Vagina (tissue), 2 donors: ENCODE measurements at regions not wholly inside any gene's neighbourhood (a gene's known extent, or its start where the extent isn't known, plus 50 kb on each side); places are given as distances from the start of the nearest gene placed in this dataset.

ENCODE experiments used
- DNase-seq, 2 donors: peaks; one replicate each; pipeline ENCODE4 v3.0.0-alpha.2; 2017; ENCODE audit errors: extremely low spot score in 2 of 2
- H3K27ac ChIP-seq: fragments of 200-600 bp; sonication (generic); one replicate; pipeline ENCODE4 v1.5.1; 2019
- H3K27me3 ChIP-seq: fragments of 200-600 bp; sonication (generic); one replicate; pipeline ENCODE4 v1.5.1; 2019
- H3K36me3 ChIP-seq, 2 donors: fragments of 200-600 bp; sonication (generic); one replicate each; pipeline ENCODE4 v1.5.1; 2017 to 2019
- H3K4me1 ChIP-seq: fragments of 200-600 bp; sonication (generic); one replicate; pipeline ENCODE4 v1.5.1; 2019
- H3K4me3 ChIP-seq, 2 donors: fragments of 200-600 bp; sonication (generic); 1 replicate in 1 of 2; 2 replicates in 1 of 2; pipeline ENCODE4 v1.5.1; 2016 to 2019
- H3K9me3 ChIP-seq: fragments of 200-600 bp; sonication (generic); one replicate; pipeline ENCODE4 v1.5.1; 2019
- POLR2A ChIP-seq, 2 donors: fragments of 450-650 bp; IDR thresholded peaks; one replicate each; pipeline ENCODE4 v1.6.1; 2017; ENCODE audit warnings: antibody characterized with exemption in 2 of 2, mild to moderate bottlenecking in 2 of 2, moderate library complexity in 2 of 2
- POLR2AphosphoS5 ChIP-seq, 2 donors: sonication (generic); formaldehyde crosslinking; IDR thresholded peaks; one replicate each; pipeline ENCODE4 v1.9.0; 2017; ENCODE audit warnings: antibody characterized with exemption in 2 of 2, mild to moderate bottlenecking in 2 of 2, low read depth in 1 of 2; ENCODE audit not compliant: insufficient read depth in 1 of 2
- intact Hi-C: fragments of 100-400 bp; cut with DNase I; formaldehyde crosslinking; loops from one replicate; pipeline ENCODE4 v1.15.1; 2023
- TF ChIP-seq, protein P1 (sequence below), 3 experiments: fragments of 450-650 bp in 2 of 3; fragments of 200-600 bp in 1 of 3; sonication (generic) in 1 of 3; IDR thresholded peaks; one replicate each; pipeline ENCODE4 v1.5.1; 2017 to 2019; ENCODE audit warnings: antibody characterized with exemption in 3 of 3, mild to moderate bottlenecking in 2 of 3, moderate library complexity in 2 of 3

DNA sequence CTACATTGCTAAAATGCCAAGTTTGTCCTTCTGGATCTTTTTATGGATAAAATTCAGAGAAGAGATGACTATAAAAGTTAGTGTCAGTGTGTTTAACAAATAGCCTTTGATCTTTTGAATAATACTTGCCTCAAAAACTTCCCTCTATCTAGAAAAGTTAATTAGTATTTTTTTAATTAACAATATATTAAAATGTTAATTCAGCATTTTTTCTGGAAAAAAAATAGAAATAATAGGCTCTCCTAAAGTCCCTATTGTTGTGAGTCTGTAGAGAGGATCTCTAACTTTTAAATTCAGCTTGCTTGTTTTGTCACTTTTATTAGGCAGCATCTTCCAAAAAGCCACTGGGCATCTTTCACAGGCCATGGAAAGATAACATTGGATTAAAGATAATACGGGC lies 435.2 kb upstream of the RASGEF1B start:
- Histone ChIP-seq H3K27ac (no peak overlapping the region), H3K4me3 (no peak overlapping the region), H3K27me3 (no peaks in the 10 kb centered on the region), H3K36me3 (no peaks in the 10 kb centered on the region), H3K4me1 (no peaks in the 10 kb centered on the region), H3K9me3 (no peaks in the 10 kb centered on the region)
- intact Hi-C loops: no loop called here
- no peak for DNase-seq
- TF ChIP-seq POLR2AphosphoS5 (IDR thresholded peaks at IDR 0.05; ENCODE audit: insufficient read depth in 1 of 2, low read depth in 1 of 2) (no peak), POLR2A (IDR thresholded peaks at IDR 0.05) (no peak)
- TF ChIP-seq, protein P1, sequence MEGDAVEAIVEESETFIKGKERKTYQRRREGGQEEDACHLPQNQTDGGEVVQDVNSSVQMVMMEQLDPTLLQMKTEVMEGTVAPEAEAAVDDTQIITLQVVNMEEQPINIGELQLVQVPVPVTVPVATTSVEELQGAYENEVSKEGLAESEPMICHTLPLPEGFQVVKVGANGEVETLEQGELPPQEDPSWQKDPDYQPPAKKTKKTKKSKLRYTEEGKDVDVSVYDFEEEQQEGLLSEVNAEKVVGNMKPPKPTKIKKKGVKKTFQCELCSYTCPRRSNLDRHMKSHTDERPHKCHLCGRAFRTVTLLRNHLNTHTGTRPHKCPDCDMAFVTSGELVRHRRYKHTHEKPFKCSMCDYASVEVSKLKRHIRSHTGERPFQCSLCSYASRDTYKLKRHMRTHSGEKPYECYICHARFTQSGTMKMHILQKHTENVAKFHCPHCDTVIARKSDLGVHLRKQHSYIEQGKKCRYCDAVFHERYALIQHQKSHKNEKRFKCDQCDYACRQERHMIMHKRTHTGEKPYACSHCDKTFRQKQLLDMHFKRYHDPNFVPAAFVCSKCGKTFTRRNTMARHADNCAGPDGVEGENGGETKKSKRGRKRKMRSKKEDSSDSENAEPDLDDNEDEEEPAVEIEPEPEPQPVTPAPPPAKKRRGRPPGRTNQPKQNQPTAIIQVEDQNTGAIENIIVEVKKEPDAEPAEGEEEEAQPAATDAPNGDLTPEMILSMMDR (IDR thresholded peaks at IDR 0.05): no peak

DNA sequence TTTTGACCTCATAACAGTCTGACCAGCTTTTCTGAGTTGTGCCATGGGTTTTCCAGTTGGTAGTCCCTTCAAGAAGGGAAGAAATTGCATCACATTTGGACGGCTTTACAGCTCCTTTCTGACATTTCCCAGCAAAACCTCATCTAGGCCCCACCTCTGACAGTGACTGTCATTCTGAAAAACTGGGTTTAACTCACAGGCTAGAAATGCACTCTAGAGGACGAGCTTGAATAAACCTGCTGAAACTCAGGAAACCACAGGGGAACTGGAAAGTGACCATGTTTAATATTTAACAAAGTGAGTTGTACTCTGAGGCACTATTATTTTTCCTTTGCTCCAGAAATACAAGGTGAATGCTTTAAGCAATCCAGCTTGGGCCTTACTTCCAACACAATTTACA lies 434.3 kb upstream of the RASGEF1B start:
- Histone ChIP-seq H3K9me3 (no peaks in the 10 kb centered on the region), H3K4me3 (no peak overlapping the region), H3K4me1 (no peaks in the 10 kb centered on the region), H3K27me3 (no peaks in the 10 kb centered on the region), H3K27ac (no peak overlapping the region), H3K36me3 (no peaks in the 10 kb centered on the region)
- intact Hi-C loops: no loop called here
- no peak for TF ChIP-seq POLR2A (IDR thresholded peaks at IDR 0.05)
- no peak for TF ChIP-seq POLR2AphosphoS5 (IDR thresholded peaks at IDR 0.05; ENCODE audit: insufficient read depth in 1 of 2, low read depth in 1 of 2)
- TF ChIP-seq, protein P1 (IDR thresholded peaks at IDR 0.05): no peak
- no peak for DNase-seq

DNA sequence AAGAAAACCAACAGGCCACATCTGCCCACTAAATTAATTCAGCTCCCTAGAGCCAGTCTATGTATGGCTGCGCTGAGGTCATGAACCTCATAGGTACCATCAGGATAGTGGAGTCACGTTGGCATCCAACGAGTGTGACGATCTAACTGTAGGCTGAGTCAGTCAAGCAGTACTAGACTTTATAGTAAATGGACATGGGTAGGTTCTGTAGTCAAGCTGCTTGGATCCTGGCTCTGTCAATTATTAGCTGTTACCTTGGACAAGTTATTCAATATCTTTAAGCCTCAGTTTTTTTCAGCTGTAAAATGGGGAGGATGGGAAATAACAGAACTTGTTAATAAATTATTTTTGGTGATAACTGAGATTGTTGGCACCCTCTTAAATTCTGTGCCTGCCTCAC lies 432.4 kb upstream of the RASGEF1B start:
- H3K36me3 ChIP-seq: no peaks in the 10 kb centered on the region
- DNase-seq: no peak
- no peaks in the 10 kb centered on the region for H3K27me3 ChIP-seq

DNA sequence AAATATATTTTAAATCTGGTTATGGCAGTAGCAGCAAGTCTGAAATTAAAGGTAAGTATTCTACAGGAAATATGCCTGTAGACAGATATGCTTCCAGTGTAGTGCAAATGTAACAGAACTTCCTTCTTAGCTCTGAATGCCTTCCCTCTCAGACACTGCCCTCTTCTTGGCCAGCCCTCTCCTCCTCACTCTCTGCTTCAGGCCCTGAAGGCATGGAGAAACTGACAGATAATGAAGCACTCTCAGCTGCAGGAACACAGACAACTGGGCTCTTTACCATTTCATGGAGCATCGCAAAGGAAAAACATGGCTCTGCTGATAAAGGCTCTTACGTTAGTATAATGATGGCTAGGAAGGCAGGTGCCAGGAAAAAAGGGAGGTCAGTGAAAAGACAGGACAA lies 431.5 kb upstream of the RASGEF1B start:
- no peak overlapping the region for H3K27ac ChIP-seq
- TF ChIP-seq, protein P1 (IDR thresholded peaks at IDR 0.05): no peak
- no peak for TF ChIP-seq POLR2A (IDR thresholded peaks at IDR 0.05)
- TF ChIP-seq POLR2AphosphoS5 (IDR thresholded peaks at IDR 0.05; ENCODE audit: insufficient read depth in 1 of 2, low read depth in 1 of 2): no peak
- no peaks in the 10 kb centered on the region for H3K4me1 ChIP-seq
- H3K4me3 ChIP-seq: no peak overlapping the region
- no peak for DNase-seq
- intact Hi-C loops: no loop called here
- H3K27me3 ChIP-seq: no peaks in the 10 kb centered on the region
- no peaks in the 10 kb centered on the region for H3K9me3 ChIP-seq
- H3K36me3 ChIP-seq: no peaks in the 10 kb centered on the region

More for the DNA sequence above, 432.4 kb upstream of the RASGEF1B start:
- H3K4me1 ChIP-seq: no peaks in the 10 kb centered on the region
- no peak overlapping the region for H3K4me3 ChIP-seq
- no peak overlapping the region for H3K27ac ChIP-seq
- TF ChIP-seq, protein P1 (IDR thresholded peaks at IDR 0.05): no peak
- TF ChIP-seq POLR2AphosphoS5 (IDR thresholded peaks at IDR 0.05; ENCODE audit: insufficient read depth in 1 of 2, low read depth in 1 of 2): no peak
- intact Hi-C loops: no loop called here
- H3K9me3 ChIP-seq: no peaks in the 10 kb centered on the region

DNA sequence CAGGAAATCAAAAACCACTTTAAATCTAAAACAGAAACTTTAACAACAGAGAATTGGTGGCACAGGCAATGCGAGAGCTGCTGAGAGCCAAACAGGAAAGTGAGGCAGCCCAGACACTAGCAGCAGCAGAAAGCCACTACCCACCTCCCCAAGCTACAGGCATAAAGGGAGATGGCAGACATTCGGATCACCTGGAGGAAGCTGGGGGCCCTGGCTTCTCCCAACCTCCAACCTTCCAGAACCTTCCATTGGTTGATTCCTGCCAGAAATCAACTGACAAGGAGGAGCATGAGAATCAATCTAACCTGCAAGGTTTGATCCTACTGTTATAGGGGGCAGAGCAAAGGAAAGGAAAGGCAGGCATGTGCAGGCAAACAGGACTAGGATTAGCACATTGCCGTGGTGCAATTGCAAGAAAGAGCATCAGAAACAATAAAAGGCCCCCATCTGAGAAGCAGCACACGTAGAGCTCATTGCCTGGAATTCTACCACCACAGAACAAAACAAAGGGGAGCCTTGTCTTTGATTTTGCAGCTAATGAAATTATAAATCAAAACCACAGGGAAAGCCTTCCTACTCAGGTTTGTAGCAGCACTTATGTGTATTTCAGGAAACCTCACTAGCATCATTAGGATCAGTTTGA lies 427.3 kb upstream of the RASGEF1B start:
- DNase-seq: no peak
- Histone ChIP-seq H3K27ac (no peak overlapping the region), H3K9me3 (no peaks in the 10 kb centered on the region), H3K4me1 (no peaks in the 10 kb centered on the region), H3K4me3 (no peak overlapping the region), H3K36me3 (no peaks in the 10 kb centered on the region), H3K27me3 (no peaks in the 10 kb centered on the region)
- TF ChIP-seq, protein P1 (IDR thresholded peaks at IDR 0.05): no peak
- TF ChIP-seq POLR2AphosphoS5 (IDR thresholded peaks at IDR 0.05; ENCODE audit: insufficient read depth in 1 of 2, low read depth in 1 of 2) (no peak), POLR2A (IDR thresholded peaks at IDR 0.05) (no peak)
- intact Hi-C loops: no loop called here
